ENCODE measurements at regions not wholly inside any gene's neighbourhood (a gene's known extent, or its start where the extent isn't known, plus 50 kb on each side); places are given as distances from the start of the nearest gene placed in this dataset.
A peak's percentile ranks its signal among the peaks of the same experiment; 100 is the strongest.

GRCh38 chr10:28366994-28367393, 64.1 kb upstream of the MPP7 start:
- POLR2A ChIA-PET, result interaction anchor here (0.6 to 2.8 kb wide), 3 partner anchors 27 to 64 kb away, joined by 3 to 26 read pairs (median 11); partner anchors contain the start of gene MPP7
- peaks cover 9% of the 10 kb centered on the region for H3K9me3 Mint-ChIP-seq (ENCODE audit: unreplicated experiment)
- H3K4me3 Mint-ChIP-seq (ENCODE audit: unreplicated experiment), result no peak overlapping the region
- TF ChIP-seq, protein P1, sequence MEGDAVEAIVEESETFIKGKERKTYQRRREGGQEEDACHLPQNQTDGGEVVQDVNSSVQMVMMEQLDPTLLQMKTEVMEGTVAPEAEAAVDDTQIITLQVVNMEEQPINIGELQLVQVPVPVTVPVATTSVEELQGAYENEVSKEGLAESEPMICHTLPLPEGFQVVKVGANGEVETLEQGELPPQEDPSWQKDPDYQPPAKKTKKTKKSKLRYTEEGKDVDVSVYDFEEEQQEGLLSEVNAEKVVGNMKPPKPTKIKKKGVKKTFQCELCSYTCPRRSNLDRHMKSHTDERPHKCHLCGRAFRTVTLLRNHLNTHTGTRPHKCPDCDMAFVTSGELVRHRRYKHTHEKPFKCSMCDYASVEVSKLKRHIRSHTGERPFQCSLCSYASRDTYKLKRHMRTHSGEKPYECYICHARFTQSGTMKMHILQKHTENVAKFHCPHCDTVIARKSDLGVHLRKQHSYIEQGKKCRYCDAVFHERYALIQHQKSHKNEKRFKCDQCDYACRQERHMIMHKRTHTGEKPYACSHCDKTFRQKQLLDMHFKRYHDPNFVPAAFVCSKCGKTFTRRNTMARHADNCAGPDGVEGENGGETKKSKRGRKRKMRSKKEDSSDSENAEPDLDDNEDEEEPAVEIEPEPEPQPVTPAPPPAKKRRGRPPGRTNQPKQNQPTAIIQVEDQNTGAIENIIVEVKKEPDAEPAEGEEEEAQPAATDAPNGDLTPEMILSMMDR (IDR thresholded peaks at IDR 0.05; ENCODE audit: insufficient read depth in 1 of 2, low read depth in 1 of 2, low read length in 1 of 2, severe bottlenecking in 1 of 2, unreplicated experiment in 1 of 2), result no peak
- no TSS peak for BruUV-seq (replicated peaks)
- H3K27ac Mint-ChIP-seq (ENCODE audit: unreplicated experiment), result peak overlapping the region; percentile 86
- H3K27me3 Mint-ChIP-seq (ENCODE audit: insufficient read depth, unreplicated experiment), result no peaks in the 10 kb centered on the region
- peaks cover 13% of the 10 kb centered on the region; the same call in 1 of the 2 replicates for H3K9me3 ChIP-seq
- H3K36me3 ChIP-seq (ENCODE audit: control insufficient read depth, insufficient read depth, low read length), result no peaks in the 10 kb centered on the region
- H3K4me1 ChIP-seq, result peaks cover 60% of the 10 kb centered on the region
- no peaks in the 10 kb centered on the region for H3K27me3 ChIP-seq (replicated peaks; ENCODE audit: control insufficient read depth, insufficient read depth, low read length)
- CTCF ChIA-PET, result interaction anchor here (0.9 to 3.2 kb wide), 3 partner anchors 13 to 64 kb away, joined by 3 to 38 read pairs (median 9); partner anchors contain the start of gene MPP7
- H3K4me3 ChIP-seq (ENCODE audit: low read depth, low read length), result no peak overlapping the region
- DNase-seq, result no peak
- H3K4me1 Mint-ChIP-seq (ENCODE audit: low read depth, unreplicated experiment), result peaks cover 40% of the 10 kb centered on the region
- intact Hi-C loops (cut with micrococcal nuclease; ENCODE audit: unreplicated experiment), result loop anchor here (1.0 to 2.0 kb wide), 4 partner anchors 8 to 28 kb away; no protein-coding TSS in a partner anchor
- H3K36me3 Mint-ChIP-seq (ENCODE audit: insufficient read depth, unreplicated experiment), result peaks cover 11% of the 10 kb centered on the region

- CTCF ChIA-PET, result interaction anchor here (1.2 to 3.2 kb wide), 2 partner anchors 13 to 65 kb away, joined by 3 to 38 read pairs; partner anchors contain the start of gene MPP7
- intact Hi-C loops (cut with micrococcal nuclease; ENCODE audit: unreplicated experiment), result loop anchor here (2.0 kb wide), 1 partner anchor 13 kb away; no protein-coding TSS in a partner anchor
- H3K36me3 ChIP-seq (ENCODE audit: control insufficient read depth, insufficient read depth, low read length), result no peaks in the 10 kb centered on the region
- peaks cover 13% of the 10 kb centered on the region; the same call in 1 of the 2 replicates for H3K9me3 ChIP-seq
- Mint-ChIP-seq H3K27ac (ENCODE audit: unreplicated experiment) (peak overlapping the region; percentile 86), H3K4me3 (ENCODE audit: unreplicated experiment) (no peak overlapping the region), H3K4me1 (ENCODE audit: low read depth, unreplicated experiment) (peaks cover 45% of the 10 kb centered on the region), H3K27me3 (ENCODE audit: insufficient read depth, unreplicated experiment) (no peaks in the 10 kb centered on the region), H3K36me3 (ENCODE audit: insufficient read depth, unreplicated experiment) (peaks cover 11% of the 10 kb centered on the region), H3K9me3 (ENCODE audit: unreplicated experiment) (peaks cover 10% of the 10 kb centered on the region)
- TF ChIP-seq, protein P1 (IDR thresholded peaks at IDR 0.05; ENCODE audit: insufficient read depth in 1 of 2, low read depth in 1 of 2, low read length in 1 of 2, severe bottlenecking in 1 of 2, unreplicated experiment in 1 of 2), result no peak
- BruUV-seq (replicated peaks), result no TSS peak
- no peak for DNase-seq
- no peak overlapping the region for H3K4me3 ChIP-seq (ENCODE audit: low read depth, low read length)
- POLR2A ChIA-PET, result interaction anchor here (2.8 kb wide), 1 partner anchor 64 kb away, joined by 26 read pairs; the partner anchor contains the start of gene MPP7
- H3K27me3 ChIP-seq (replicated peaks; ENCODE audit: control insufficient read depth, insufficient read depth, low read length), result no peaks in the 10 kb centered on the region
- peaks cover 60% of the 10 kb centered on the region for H3K4me1 ChIP-seq
Observed at GRCh38 chr10:28367413-28367812, 64.5 kb upstream of the MPP7 start.

- ChIA-PET CTCF (interaction anchor here (1.0 to 1.2 kb wide), 2 partner anchors 12 to 65 kb away, joined by 3 to 5 read pairs; partner anchors contain the start of gene MPP7), POLR2A (no interaction called here)
- Mint-ChIP-seq H3K9me3 (ENCODE audit: unreplicated experiment) (peaks cover 10% of the 10 kb centered on the region), H3K36me3 (ENCODE audit: insufficient read depth, unreplicated experiment) (peaks cover 11% of the 10 kb centered on the region), H3K27ac (ENCODE audit: unreplicated experiment) (peak overlapping the region; percentile 86), H3K4me3 (ENCODE audit: unreplicated experiment) (no peak overlapping the region), H3K27me3 (ENCODE audit: insufficient read depth, unreplicated experiment) (no peaks in the 10 kb centered on the region), H3K4me1 (ENCODE audit: low read depth, unreplicated experiment) (peaks cover 46% of the 10 kb centered on the region)
- DNase-seq, result no peak
- Histone ChIP-seq H3K4me3 (ENCODE audit: low read depth, low read length) (no peak overlapping the region), H3K4me1 (peaks cover 59% of the 10 kb centered on the region), H3K36me3 (ENCODE audit: control insufficient read depth, insufficient read depth, low read length) (no peaks in the 10 kb centered on the region), H3K9me3 (peaks cover 13% of the 10 kb centered on the region; the same call in 1 of the 2 replicates), H3K27me3 (replicated peaks; ENCODE audit: control insufficient read depth, insufficient read depth, low read length) (no peaks in the 10 kb centered on the region)
- intact Hi-C loops (cut with micrococcal nuclease; ENCODE audit: unreplicated experiment), result loop anchor here (2.0 kb wide), 1 partner anchor 13 kb away; no protein-coding TSS in a partner anchor
- TF ChIP-seq, protein P1 (IDR thresholded peaks at IDR 0.05; ENCODE audit: insufficient read depth in 1 of 2, low read depth in 1 of 2, low read length in 1 of 2, severe bottlenecking in 1 of 2, unreplicated experiment in 1 of 2), result no peak
- BruUV-seq (replicated peaks), result no TSS peak
Observed at GRCh38 chr10:28367929-28368484, 65.1 kb upstream of the MPP7 start.

All from Caco-2 (cell line).